WERI-Rb-1 (cell line): ENCODE measurements at regions not wholly inside any gene's neighbourhood (a gene's known extent, or its start where the extent isn't known, plus 50 kb on each side); places are given as distances from the start of the nearest gene placed in this dataset.

Experiments
- DNase-seq: peaks from one replicate; pipeline ENCODE4 v3.0.0-alpha.2; 2020
- H3K27ac ChIP-seq: fragments of 250-450 bp; sonication (Bioruptor Pico); 2 replicates; pipeline ENCODE4 v1.5.1; 2020; ENCODE audit warnings: mild to moderate bottlenecking, moderate library complexity
- H3K27me3 ChIP-seq: fragments of 250-450 bp; sonication (Bioruptor Pico); 2 replicates; pipeline ENCODE4 v1.5.1; 2021; ENCODE audit warnings: mild to moderate bottlenecking, low read depth, moderate library complexity; ENCODE audit not compliant: insufficient read depth, severe bottlenecking
- H3K36me3 ChIP-seq: fragments of 250-450 bp; sonication (Bioruptor Pico); 2 replicates; pipeline ENCODE4 v1.5.1; 2020; ENCODE audit warnings: mild to moderate bottlenecking, moderate library complexity
- H3K4me3 ChIP-seq: 2 replicates; pipeline ENCODE4 v1.5.1; 2011; ENCODE audit warnings: low read depth, mild to moderate bottlenecking, control low read depth, low read length
- H3K9me3 ChIP-seq: fragments of 250-450 bp; sonication (Bioruptor Pico); 2 replicates; pipeline ENCODE4 v1.5.1; 2021; ENCODE audit warnings: mild to moderate bottlenecking, moderate library complexity; ENCODE audit not compliant: severe bottlenecking
- TF ChIP-seq, protein P1 (sequence below): IDR thresholded peaks from 2 replicates; pipeline ENCODE4 v1.5.1; 2011; ENCODE audit warnings: low read depth, mild to moderate bottlenecking, control low read depth, inconsistent platforms, low read length

DNA sequence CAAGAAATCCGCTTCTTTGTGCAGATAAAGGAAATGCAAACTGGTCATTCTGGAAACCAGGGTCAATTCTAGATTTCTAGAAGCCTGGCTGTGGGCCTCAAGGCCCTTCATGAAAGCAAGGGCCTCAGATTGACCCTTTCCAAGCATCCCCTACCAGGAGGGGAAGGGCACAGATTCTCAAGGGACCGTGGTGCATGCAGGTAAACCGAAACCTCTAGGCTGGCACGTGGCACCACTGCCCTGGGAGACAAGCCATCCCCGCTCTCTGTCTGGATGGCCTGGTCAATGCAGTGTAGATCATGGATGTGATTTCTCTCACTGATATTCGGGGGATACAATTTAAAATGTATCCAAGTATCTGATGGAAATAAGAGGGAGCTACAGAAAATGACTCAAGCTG is 69.4 kb downstream of the TOMM20 start:
- TF ChIP-seq, protein P1, sequence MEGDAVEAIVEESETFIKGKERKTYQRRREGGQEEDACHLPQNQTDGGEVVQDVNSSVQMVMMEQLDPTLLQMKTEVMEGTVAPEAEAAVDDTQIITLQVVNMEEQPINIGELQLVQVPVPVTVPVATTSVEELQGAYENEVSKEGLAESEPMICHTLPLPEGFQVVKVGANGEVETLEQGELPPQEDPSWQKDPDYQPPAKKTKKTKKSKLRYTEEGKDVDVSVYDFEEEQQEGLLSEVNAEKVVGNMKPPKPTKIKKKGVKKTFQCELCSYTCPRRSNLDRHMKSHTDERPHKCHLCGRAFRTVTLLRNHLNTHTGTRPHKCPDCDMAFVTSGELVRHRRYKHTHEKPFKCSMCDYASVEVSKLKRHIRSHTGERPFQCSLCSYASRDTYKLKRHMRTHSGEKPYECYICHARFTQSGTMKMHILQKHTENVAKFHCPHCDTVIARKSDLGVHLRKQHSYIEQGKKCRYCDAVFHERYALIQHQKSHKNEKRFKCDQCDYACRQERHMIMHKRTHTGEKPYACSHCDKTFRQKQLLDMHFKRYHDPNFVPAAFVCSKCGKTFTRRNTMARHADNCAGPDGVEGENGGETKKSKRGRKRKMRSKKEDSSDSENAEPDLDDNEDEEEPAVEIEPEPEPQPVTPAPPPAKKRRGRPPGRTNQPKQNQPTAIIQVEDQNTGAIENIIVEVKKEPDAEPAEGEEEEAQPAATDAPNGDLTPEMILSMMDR, result no peak
- no peak for DNase-seq
- no peak overlapping the region for H3K27ac ChIP-seq
- H3K9me3 ChIP-seq, result no peaks in the 10 kb centered on the region
- no peaks in the 10 kb centered on the region for H3K27me3 ChIP-seq
- H3K36me3 ChIP-seq, result no peaks in the 10 kb centered on the region
- H3K4me3 ChIP-seq, result no peak overlapping the region

- DNase-seq, result no peak
- Histone ChIP-seq H3K36me3 (no peaks in the 10 kb centered on the region), H3K9me3 (no peaks in the 10 kb centered on the region), H3K27ac (no peak overlapping the region), H3K4me3 (no peak overlapping the region), H3K27me3 (no peaks in the 10 kb centered on the region)
- TF ChIP-seq, protein P1, result no peak
Observed at GRCh38 chr1:235058695-235059094, 69.9 kb downstream of the TOMM20 start.

- H3K9me3 ChIP-seq, result no peaks in the 10 kb centered on the region
- H3K36me3 ChIP-seq, result no peaks in the 10 kb centered on the region
- no peak overlapping the region for H3K4me3 ChIP-seq
- no peaks in the 10 kb centered on the region for H3K27me3 ChIP-seq
- H3K27ac ChIP-seq, result no peak overlapping the region
- TF ChIP-seq, protein P1, result no peak
- DNase-seq, result no peak
Observed at GRCh38 chr1:235057385-235058306, 71.0 kb downstream of the TOMM20 start.

DNA sequence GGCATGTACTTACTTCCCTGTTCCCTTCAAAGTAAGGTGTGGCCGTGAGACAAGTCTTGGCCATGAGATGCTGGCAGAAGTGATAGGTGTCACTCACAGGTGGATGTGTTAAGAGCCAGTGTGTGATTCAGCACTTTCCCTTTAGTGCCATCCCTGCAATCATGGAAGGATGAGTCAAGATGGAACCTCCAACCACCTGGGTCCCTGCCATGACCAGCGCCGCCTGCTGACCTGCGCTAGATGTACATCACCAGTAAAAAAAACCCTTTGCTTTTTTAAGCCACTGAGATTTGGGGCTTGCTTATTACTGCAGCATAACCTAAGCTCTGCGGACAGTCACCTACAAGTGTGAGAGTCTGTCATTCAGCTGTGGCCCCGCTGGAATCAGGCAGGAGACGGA is 71.7 kb downstream of the TOMM20 start:
- no peak overlapping the region for H3K4me3 ChIP-seq
- H3K27me3 ChIP-seq, result no peaks in the 10 kb centered on the region
- TF ChIP-seq, protein P1, result peak; percentile 37
- no peaks in the 10 kb centered on the region for H3K9me3 ChIP-seq
- no peaks in the 10 kb centered on the region for H3K36me3 ChIP-seq
- DNase-seq, result no peak
- no peak overlapping the region for H3K27ac ChIP-seq

GRCh38 chr1:235054936-235055335 is 73.7 kb downstream of the TOMM20 start:
- Histone ChIP-seq H3K27me3 (no peaks in the 10 kb centered on the region), H3K36me3 (no peaks in the 10 kb centered on the region), H3K9me3 (no peaks in the 10 kb centered on the region), H3K27ac (no peak overlapping the region), H3K4me3 (no peak overlapping the region)
- no peak for DNase-seq
- TF ChIP-seq, protein P1, result no peak
